Neural cell (in vitro differentiated cells): ENCODE measurements at regions not wholly inside any gene's neighbourhood (a gene's known extent, or its start where the extent isn't known, plus 50 kb on each side); places are given as distances from the start of the nearest gene placed in this dataset.

Experiments used
- CTCF ChIP-seq: fragments of 450-650 bp; IDR thresholded peaks from 2 replicates; pipeline ENCODE4 v1.5.1; 2014; ENCODE audit warnings: antibody characterized with exemption, mild to moderate bottlenecking, moderate library complexity; ENCODE audit not compliant: poor library complexity, severe bottlenecking
- EP300 ChIP-seq: fragments of 450-650 bp; conservative IDR thresholded peaks from 2 replicates; pipeline ENCODE4 v1.6.1; 2014; ENCODE audit warnings: antibody characterized with exemption, mild to moderate bottlenecking, moderate library complexity; ENCODE audit not compliant: poor library complexity, severe bottlenecking
- POLR2AphosphoS5 ChIP-seq: IDR thresholded peaks from 2 replicates; pipeline ENCODE4 v1.6.1; 2012
- RAD21 ChIP-seq: fragments of 450-650 bp; conservative IDR thresholded peaks from 2 replicates; pipeline ENCODE4 v1.6.1; 2014; ENCODE audit warnings: antibody characterized with exemption, mild to moderate bottlenecking, moderate library complexity

- no peak for TF ChIP-seq CTCF
- no peak for TF ChIP-seq RAD21
- no peak for TF ChIP-seq EP300
- TF ChIP-seq POLR2AphosphoS5: no peak
Observed at GRCh38 chr7:46152696-46153095, 231.6 kb upstream of the IGFBP3 start.
